K562 (cell line): ENCODE measurements at regions not wholly inside any gene's neighbourhood (a gene's known extent, or its start where the extent isn't known, plus 50 kb on each side); places are given as distances from the start of the nearest gene placed in this dataset.

Source experiments
- ATAC-seq: fragments of 200-7000 bp; cut with Tn5 transposase; 3 replicates; pipeline ENCODE4 v1.9.1; 2020; ENCODE audit warnings: moderate library complexity
- BruUV-seq: library from RNA; stranded (reverse); fragments of 400-500 nt; replicated peaks from 2 replicates; lab custom pipeline; 2021; lab: Mats Ljungman, UMichigan
- CTCF ChIA-PET: fragments of 300-600 bp; formaldehyde crosslinking; extraction: SDS; loops from one replicate; lab custom pipeline; 2021; ENCODE audit warnings: low intra/inter-chr PET ratio; lab: Yijun Ruan, JAX
- POLR2A ChIA-PET: fragments of 300-600, 350-650 bp; sonication (Branson Sonifier 250); formaldehyde crosslinking; extraction: SDS; loops from one replicate; lab custom pipeline; 2021; ENCODE audit warnings: antibody characterized with exemption, inconsistent platforms; lab: Yijun Ruan, JAX
- DNase-seq, 4 experiments: peaks; one replicate each; pipeline versions ENCODE4 v3.0.0 to v3.0.0-alpha.2; 2011 to 2018; ENCODE audit warnings: low spot score in 3 of 4, mixed read lengths in 3 of 4; ENCODE audit errors: extremely low read depth in 1 of 4
- FAIRE-seq: peaks from 2 replicates; lab custom pipeline; 2011; peaks lifted over from hg19 to GRCh38; lab: Jason Lieb, UNC
- H2AFZ ChIP-seq: 2 replicates; pipeline ENCODE4 v1.6.0; 2011; ENCODE audit warnings: low read depth, low read length, control low read depth, inconsistent platforms
- H3K27ac ChIP-seq: fragments of 200-600 bp; 3 replicates; pipeline ENCODE4 v1.8.0; 2011; ENCODE audit warnings: low read depth, mild to moderate bottlenecking, control low read depth, inconsistent platforms, low read length, moderate library complexity, mixed read lengths; ENCODE audit errors: extremely low read depth
- H3K27me3 ChIP-seq, 2 experiments: fragments of 300-600 bp in 1 of 2; 2 replicates in 1 of 2; 3 replicates in 1 of 2; pipeline versions ENCODE4 v1.6.0 to v1.8.0; 2011; ENCODE audit warnings: inconsistent platforms in 2 of 2, low read length in 2 of 2, mild to moderate bottlenecking in 1 of 2, mixed read lengths in 1 of 2, moderate library complexity in 1 of 2; ENCODE audit not compliant: control insufficient read depth in 2 of 2, insufficient read depth in 2 of 2
- H3K36me3 ChIP-seq: fragments of 300-600 bp; 3 replicates; pipeline ENCODE4 v1.8.0; 2011; ENCODE audit warnings: mild to moderate bottlenecking, low read length, inconsistent platforms; ENCODE audit not compliant: control insufficient read depth, insufficient read depth
- H3K4me1 ChIP-seq, 2 experiments: fragments of 200-600 bp in 1 of 2; replicated peaks in 1 of 2; 2 replicates in 1 of 2; 3 replicates in 1 of 2; pipeline versions ENCODE4 v1.5.1 to v1.8.0; 2011; ENCODE audit warnings: inconsistent platforms in 2 of 2, low read length in 2 of 2, mild to moderate bottlenecking in 1 of 2, mixed read lengths in 1 of 2, moderate library complexity in 1 of 2; ENCODE audit not compliant: control insufficient read depth in 2 of 2, insufficient read depth in 2 of 2
- H3K4me2 ChIP-seq: 2 replicates; pipeline ENCODE4 v1.6.1; 2011; ENCODE audit warnings: low read length, control low read depth, inconsistent platforms, mixed read lengths; ENCODE audit not compliant: insufficient read depth
- H3K4me3 ChIP-seq: fragments of 200-600 bp; sonication (generic), shearing (Covaris generic); 2 replicates; pipeline ENCODE4 v1.5.1; 2016; ENCODE audit warnings: control low read depth, inconsistent platforms
- H3K79me2 ChIP-seq: fragments of 200-600 bp; 3 replicates; pipeline ENCODE4 v1.8.0; 2011; ENCODE audit warnings: low read length, inconsistent platforms; ENCODE audit not compliant: control insufficient read depth, insufficient read depth
- H3K9ac ChIP-seq, 2 experiments: 2 replicates each; pipeline versions ENCODE4 v1.6.0 to v1.6.1; 2011; ENCODE audit warnings: low read depth in 2 of 2, low read length in 2 of 2, control low read depth in 1 of 2, inconsistent platforms in 1 of 2, mild to moderate bottlenecking in 1 of 2, mixed read lengths in 1 of 2; ENCODE audit not compliant: insufficient read depth in 1 of 2
- H3K9me1 ChIP-seq: one replicate; pipeline ENCODE4 v1.6.0; 2011; ENCODE audit warnings: inconsistent platforms, mild to moderate bottlenecking, low read length, moderate library complexity; ENCODE audit not compliant: control insufficient read depth, insufficient read depth
- H3K9me3 ChIP-seq: replicated peaks from 2 replicates; pipeline ENCODE4 v1.5.1; 2011; ENCODE audit warnings: low read depth, low read length, inconsistent platforms; ENCODE audit not compliant: control insufficient read depth, insufficient read depth
- H4K20me1 ChIP-seq: replicated peaks from 2 replicates; pipeline ENCODE4 v1.6.1; 2011; ENCODE audit warnings: low read length, inconsistent platforms, mixed read lengths; ENCODE audit not compliant: control insufficient read depth, insufficient read depth
- GABPA ChIP-seq: fragments of 200-800 bp; sonication (Bioruptor generic); conservative IDR thresholded peaks from 2 replicates; pipeline ENCODE4 v1.6.1; 2016; ENCODE audit warnings: low read depth, missing genetic modification characterization, missing compliant biosample characterization
- MTF1 ChIP-seq: fragments of 250-450 bp; sonication (Bioruptor Pico); IDR thresholded peaks from 2 replicates; pipeline ENCODE4 v1.9.0; 2021; ENCODE audit warnings: moderate library complexity, mild to moderate bottlenecking, inconsistent platforms, borderline replicate concordance
- NFIC ChIP-seq: fragments of 450-650 bp; IDR thresholded peaks from 2 replicates; pipeline ENCODE4 v1.6.1; 2017; ENCODE audit warnings: mild to moderate bottlenecking, inconsistent platforms
- TAF15 ChIP-seq: fragments of 200-400 bp; formaldehyde crosslinking; IDR thresholded peaks from 2 replicates; pipeline ENCODE4 v1.6.1; 2017; ENCODE audit warnings: mild to moderate bottlenecking, low read depth, low read length, moderate library complexity
- TRIM24 ChIP-seq, 2 experiments: fragments of 450-650 bp; IDR thresholded peaks; 2 replicates each; pipeline ENCODE4 v1.6.1; 2016
- ZNF224 ChIP-seq: sonication (generic); formaldehyde crosslinking; IDR thresholded peaks from 2 replicates; pipeline ENCODE4 v1.8.0; 2022; ENCODE audit warnings: mild to moderate bottlenecking, missing genetic modification reagents
- WGBS: fragments of 100-300 bp; shearing (Covaris generic); methylation state at CpG from one replicate; pipeline ENCODE4 v1.1.6; 2016; ENCODE audit warnings: low coverage, mixed read lengths; ENCODE audit not compliant: insufficient coverage; ENCODE audit errors: missing lambda C conversion rate; 5-methylcytosine and 5-hydroxymethylcytosine counted together
- in situ Hi-C: fragments of 300-500 bp; cut with MboI; formaldehyde crosslinking; loops from 4 replicates; pipeline ENCODE4 v1.15.0; 2018; ENCODE audit warnings: inconsistent platforms, mixed read lengths
- intact Hi-C: fragments of 100-400 bp; cut with micrococcal nuclease; formaldehyde crosslinking; loops from 2 replicates; pipeline ENCODE4 v1.14.2; 2022
- TF ChIP-seq, protein P1 (sequence below): fragments of 150-350 bp; conservative IDR thresholded peaks from 2 replicates; pipeline ENCODE4 v1.6.1; 2014; ENCODE audit warnings: low read length
- TF ChIP-seq, protein P2 (sequence below): IDR thresholded peaks from 3 replicates; pipeline ENCODE4 v1.6.1; 2011; ENCODE audit warnings: borderline replicate concordance, mild to moderate bottlenecking, moderate library complexity; ENCODE audit not compliant: insufficient read length; ENCODE audit errors: extremely low read depth

DNA sequence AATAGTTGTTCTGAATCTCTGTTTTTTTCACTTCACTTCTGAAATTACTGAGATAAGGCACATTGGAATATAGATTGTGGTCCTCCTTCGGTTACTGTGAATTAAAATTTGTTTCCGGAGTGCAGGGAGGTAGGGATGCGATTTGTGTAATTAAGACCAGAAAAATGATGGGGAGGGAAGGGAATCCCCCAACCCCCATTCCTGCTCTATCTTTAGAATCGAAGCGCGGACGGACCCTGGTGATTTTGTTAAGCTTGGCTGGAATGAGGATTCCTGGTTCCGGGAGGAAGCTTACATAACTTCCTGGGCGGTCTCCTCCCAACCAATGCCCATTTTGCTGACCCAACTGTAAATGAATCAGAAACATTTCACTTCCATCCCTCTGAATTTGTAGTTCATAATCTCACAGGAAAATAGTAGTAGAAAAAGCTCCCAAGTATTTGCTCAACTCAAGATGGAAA lies 220.1 kb upstream of the MSX2 start:
- no peaks in the 10 kb centered on the region; a peak in 1 of 5 replicates for H3K4me1 ChIP-seq
- no peaks in the 10 kb centered on the region for H3K36me3 ChIP-seq
- H3K4me2 ChIP-seq, result no peak overlapping the region
- DNase-seq (no peak), ATAC-seq (no peak), FAIRE-seq (no peak)
- intact Hi-C loops (no loop called here), in situ Hi-C loops (no loop called here)
- no peak overlapping the region for H3K4me3 ChIP-seq
- H3K79me2 ChIP-seq, result no peaks in the 10 kb centered on the region
- WGBS, result 3% methylated on average over 9 of the region's 9 CpGs
- ChIA-PET POLR2A (interaction anchor here (0.7 kb wide), 1 partner anchor 11 kb away, joined by 3 read pairs; no protein-coding TSS in a partner anchor), CTCF (no interaction called here)
- H3K9me3 ChIP-seq, result no peaks in the 10 kb centered on the region
- H2AFZ ChIP-seq, result no peak overlapping the region
- BruUV-seq, result no TSS peak
- no peak overlapping the region for H3K9ac ChIP-seq
- H3K27ac ChIP-seq, result no peak overlapping the region
- no peaks in the 10 kb centered on the region for H4K20me1 ChIP-seq
- peaks cover 0 to 3% of the 10 kb centered on the region in 2 experiments; a peak in 1 of 5 replicates for H3K27me3 ChIP-seq
- no peaks in the 10 kb centered on the region for H3K9me1 ChIP-seq
- TF ChIP-seq GABPA (0 out of 2 replicates have a peak, but pooled peaks have one; percentile 25), ZNF224 (CRISPR knock-in tag) (no peak)

DNA sequence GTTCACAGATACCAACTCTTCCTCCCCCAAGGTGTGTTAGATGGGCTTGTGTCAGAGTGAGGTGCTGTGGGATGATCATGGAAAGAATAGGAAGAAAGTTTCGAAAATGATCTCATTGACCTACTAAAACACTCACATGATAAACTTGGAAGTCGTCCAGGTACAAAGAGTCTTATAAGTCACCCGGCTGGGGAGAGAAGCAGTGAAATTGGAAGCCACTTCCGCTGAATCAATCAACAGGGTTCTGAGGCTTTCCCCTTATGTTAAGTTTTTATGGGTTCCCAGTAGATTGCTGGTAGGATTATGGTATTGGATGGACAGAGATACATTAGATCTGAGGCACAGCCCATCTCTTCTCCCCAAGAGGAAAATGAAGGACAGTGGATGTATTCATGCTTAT lies 218.8 kb upstream of the MSX2 start:
- no peak overlapping the region for H3K4me3 ChIP-seq
- H3K79me2 ChIP-seq, result no peaks in the 10 kb centered on the region

More for the DNA sequence above, 218.8 kb upstream of the MSX2 start:
- no peak overlapping the region for H2AFZ ChIP-seq
- no peaks in the 10 kb centered on the region for H3K9me3 ChIP-seq
- no peaks in the 10 kb centered on the region; a peak in 1 of 5 replicates for H3K4me1 ChIP-seq
- TF ChIP-seq TAF15 (no peak), TRIM24 (IDR thresholded peaks at IDR 0.05) (no peak), NFIC (0 out of 2 replicates have a peak, but pooled peaks have one; percentile 13), MTF1 (CRISPR knock-in tag) (no peak), GABPA (0 out of 2 replicates have a peak, but pooled peaks have one; percentile 31)
- TF ChIP-seq, protein P1, sequence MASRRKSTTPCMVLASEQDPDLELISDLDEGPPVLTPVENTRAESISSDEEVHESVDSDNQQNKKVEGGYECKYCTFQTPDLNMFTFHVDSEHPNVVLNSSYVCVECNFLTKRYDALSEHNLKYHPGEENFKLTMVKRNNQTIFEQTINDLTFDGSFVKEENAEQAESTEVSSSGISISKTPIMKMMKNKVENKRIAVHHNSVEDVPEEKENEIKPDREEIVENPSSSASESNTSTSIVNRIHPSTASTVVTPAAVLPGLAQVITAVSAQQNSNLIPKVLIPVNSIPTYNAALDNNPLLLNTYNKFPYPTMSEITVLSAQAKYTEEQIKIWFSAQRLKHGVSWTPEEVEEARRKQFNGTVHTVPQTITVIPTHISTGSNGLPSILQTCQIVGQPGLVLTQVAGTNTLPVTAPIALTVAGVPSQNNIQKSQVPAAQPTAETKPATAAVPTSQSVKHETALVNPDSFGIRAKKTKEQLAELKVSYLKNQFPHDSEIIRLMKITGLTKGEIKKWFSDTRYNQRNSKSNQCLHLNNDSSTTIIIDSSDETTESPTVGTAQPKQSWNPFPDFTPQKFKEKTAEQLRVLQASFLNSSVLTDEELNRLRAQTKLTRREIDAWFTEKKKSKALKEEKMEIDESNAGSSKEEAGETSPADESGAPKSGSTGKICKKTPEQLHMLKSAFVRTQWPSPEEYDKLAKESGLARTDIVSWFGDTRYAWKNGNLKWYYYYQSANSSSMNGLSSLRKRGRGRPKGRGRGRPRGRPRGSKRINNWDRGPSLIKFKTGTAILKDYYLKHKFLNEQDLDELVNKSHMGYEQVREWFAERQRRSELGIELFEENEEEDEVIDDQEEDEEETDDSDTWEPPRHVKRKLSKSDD, result no peak
- TF ChIP-seq, protein P2, sequence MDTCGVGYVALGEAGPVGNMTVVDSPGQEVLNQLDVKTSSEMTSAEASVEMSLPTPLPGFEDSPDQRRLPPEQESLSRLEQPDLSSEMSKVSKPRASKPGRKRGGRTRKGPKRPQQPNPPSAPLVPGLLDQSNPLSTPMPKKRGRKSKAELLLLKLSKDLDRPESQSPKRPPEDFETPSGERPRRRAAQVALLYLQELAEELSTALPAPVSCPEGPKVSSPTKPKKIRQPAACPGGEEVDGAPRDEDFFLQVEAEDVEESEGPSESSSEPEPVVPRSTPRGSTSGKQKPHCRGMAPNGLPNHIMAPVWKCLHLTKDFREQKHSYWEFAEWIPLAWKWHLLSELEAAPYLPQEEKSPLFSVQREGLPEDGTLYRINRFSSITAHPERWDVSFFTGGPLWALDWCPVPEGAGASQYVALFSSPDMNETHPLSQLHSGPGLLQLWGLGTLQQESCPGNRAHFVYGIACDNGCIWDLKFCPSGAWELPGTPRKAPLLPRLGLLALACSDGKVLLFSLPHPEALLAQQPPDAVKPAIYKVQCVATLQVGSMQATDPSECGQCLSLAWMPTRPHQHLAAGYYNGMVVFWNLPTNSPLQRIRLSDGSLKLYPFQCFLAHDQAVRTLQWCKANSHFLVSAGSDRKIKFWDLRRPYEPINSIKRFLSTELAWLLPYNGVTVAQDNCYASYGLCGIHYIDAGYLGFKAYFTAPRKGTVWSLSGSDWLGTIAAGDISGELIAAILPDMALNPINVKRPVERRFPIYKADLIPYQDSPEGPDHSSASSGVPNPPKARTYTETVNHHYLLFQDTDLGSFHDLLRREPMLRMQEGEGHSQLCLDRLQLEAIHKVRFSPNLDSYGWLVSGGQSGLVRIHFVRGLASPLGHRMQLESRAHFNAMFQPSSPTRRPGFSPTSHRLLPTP, result no peak
- intact Hi-C loops, result no loop called here
- ATAC-seq (no peak), FAIRE-seq (no peak), DNase-seq (no peak)
- POLR2A ChIA-PET, result no interaction called here
- H4K20me1 ChIP-seq, result no peaks in the 10 kb centered on the region
- no peak overlapping the region for H3K9ac ChIP-seq
- in situ Hi-C loops, result no loop called here
- no peak overlapping the region for H3K4me2 ChIP-seq
- H3K27me3 ChIP-seq, result peaks cover 0 to 3% of the 10 kb centered on the region in 2 experiments; a peak in 2 of 5 replicates
- WGBS, result 5% methylated on average over 4 of the region's 4 CpGs
- no peak overlapping the region for H3K27ac ChIP-seq
- no peaks in the 10 kb centered on the region for H3K36me3 ChIP-seq
- CTCF ChIA-PET, result no interaction called here
- no peaks in the 10 kb centered on the region for H3K9me1 ChIP-seq
- BruUV-seq, result no TSS peak
